ENCODE measurements at regions not wholly inside any gene's neighbourhood (a gene's known extent, or its start where the extent isn't known, plus 50 kb on each side); places are given as distances from the start of the nearest gene placed in this dataset.

DNA sequence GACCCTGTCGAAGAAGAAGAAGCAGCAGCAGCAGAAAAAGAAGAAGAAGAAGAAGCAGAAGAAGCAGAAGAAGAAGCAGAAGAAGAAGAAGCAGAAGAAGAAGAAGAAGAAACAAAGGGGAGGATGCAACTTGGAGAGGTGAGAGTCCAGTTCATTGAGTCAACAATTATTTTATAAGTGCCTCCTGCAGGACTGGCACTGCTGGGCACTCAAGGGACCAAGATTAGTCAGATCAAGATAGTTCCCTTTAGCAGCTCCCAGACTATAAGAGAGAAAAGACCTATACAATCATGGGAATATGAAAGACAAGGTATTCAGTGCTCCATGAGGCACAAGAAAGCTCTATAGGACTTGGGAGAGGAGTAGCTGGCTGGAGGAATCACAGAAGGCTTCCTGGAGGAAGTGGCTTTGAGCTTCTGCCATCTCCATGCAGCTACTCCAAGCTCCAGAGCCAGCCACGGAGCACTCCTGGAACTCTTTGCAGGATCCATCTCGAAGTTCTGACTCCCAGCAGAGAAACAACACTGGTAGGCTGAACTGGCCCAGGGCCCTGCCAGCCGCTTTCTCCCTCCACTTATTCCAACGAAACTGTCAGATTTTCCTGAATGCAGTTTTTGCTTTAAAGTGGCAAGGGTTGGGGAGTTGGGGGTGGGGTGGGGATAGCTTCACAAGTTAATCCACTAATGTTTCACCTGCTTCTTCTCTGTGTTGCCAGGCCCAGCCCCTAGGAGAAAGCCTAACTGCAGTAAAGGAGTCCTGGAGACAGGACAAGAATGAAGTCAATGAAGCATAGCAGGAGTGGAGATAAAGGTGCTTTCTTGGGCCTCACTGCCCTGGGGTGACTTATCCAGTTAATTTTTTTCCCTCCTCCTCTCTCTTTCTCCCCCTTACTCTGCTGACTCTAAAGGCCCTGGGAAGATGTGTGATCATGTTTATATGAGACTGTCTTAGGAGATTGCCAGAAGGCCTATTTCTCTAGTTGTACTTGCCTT is 140.1 kb upstream of the PARP11 start:
- no peak for DNase-seq

- no peak for DNase-seq
Observed at GRCh38 chr12:4012073-4012472, 138.9 kb upstream of the PARP11 start.

GRCh38 chr12:4011597-4011996 is 138.4 kb upstream of the PARP11 start:
- DNase-seq = no peak

GRCh38 chr12:4009979-4010704 is 136.9 kb upstream of the PARP11 start:
- no peak for DNase-seq

GRCh38 chr12:4006743-4007142 is 133.5 kb upstream of the PARP11 start:
- no peak for DNase-seq

- no peak for DNase-seq
Observed at GRCh38 chr12:4005851-4006430, 132.7 kb upstream of the PARP11 start.

DNA sequence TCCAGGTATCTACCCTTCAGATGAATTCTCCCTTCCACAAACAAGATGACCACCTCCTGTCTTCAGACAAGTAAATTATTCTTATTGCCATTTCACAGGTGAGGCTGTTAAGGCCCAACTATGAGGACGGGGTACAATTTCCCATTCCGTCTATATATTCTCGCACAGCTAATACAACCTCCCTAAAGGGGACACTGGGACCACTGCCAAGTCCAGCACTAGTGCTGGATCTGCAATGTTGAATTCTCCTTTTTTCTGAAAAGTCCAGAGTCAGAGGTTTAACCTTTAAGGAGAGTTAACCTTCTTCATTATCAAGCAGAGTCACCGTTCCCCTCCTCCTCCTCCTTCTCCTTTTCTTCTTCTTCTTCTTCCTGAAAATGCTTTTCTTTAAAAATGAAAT is 130.4 kb upstream of the PARP11 start:
- DNase-seq = no peak

DNA sequence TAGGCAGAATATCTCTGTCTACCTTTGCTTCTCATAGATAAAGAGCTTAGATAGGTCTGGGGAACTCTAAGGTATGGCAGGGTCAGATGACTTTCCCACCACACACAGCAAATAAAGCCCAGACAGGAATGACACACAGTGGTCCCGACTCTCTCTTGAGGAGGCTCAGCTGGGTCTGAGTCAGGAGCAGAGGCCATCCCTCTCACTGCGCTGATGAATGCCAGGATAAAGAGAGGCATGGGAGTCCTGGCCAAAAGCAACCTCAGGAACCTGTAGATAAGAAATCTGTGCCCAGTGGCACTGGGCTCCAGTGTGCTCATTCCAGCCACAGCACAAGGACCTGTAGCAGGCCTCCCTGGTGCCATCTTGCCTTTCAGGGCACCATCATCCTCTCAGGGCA is 129.4 kb upstream of the PARP11 start:
- DNase-seq = no peak

- no peak for DNase-seq
Observed at GRCh38 chr12:4001841-4002240, 128.6 kb upstream of the PARP11 start.

- no peak for DNase-seq
Observed at GRCh38 chr12:4001031-4001430, 127.8 kb upstream of the PARP11 start.

DNA sequence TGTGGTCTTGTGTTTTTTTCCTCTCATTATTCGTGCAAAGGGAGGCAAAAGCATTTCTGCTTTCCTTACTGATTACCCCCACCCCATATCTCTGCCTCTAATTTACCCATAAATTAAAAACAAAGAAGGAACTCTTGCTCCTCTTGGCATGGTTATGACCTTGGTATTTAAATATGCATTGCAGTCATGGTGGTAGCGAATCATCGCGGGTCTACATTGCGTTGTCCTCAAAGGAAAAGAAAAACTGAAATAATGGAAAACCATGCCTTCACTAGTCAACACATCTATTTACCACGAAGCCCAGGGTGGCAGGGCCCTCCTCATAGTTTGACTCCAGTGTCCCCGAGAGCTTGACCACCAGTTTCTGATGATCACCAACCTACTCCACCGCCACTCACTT is 126.7 kb upstream of the PARP11 start:
- no peak for DNase-seq

DNA sequence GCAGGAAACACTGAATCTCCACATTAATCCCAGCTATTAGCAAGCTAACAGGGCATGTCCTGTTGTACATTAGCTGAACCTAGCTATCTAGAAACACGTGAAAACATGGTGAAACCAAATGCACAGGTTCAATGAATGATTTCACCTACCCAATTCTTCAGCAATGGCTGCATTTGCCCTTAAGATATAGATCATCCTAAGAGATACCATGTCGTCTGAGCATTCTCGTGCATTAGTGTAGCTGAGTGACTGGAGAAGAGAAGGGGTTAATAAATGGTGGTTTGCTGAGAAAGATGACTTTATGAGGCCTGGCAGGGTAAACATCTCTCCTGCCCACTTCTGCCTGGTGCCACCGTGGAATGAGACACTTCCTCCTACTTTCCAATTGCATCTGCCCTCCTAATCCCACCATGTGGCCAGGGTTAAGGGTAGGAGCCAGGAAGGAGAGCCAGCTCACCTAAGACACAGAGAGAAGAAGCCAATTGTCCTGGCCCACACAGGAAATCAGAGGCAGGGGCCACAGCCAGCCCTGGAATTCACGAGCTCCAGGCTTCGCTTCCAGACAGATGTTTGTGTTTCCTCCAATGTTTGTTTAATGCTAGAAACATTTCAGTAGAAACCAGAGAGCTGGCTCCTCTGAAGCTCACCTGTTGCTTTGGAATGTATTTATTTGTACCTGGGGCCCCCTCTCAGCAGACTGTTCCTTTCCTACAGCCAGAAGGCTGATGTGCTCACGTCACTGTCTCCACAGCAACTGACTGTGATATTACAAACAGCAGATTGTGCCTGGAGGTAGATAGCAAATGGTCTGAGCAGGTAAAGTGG is 126.0 kb upstream of the PARP11 start:
- no peak for DNase-seq

- no peak for DNase-seq
Observed at GRCh38 chr12:3998397-3998796, 125.2 kb upstream of the PARP11 start.

DNA sequence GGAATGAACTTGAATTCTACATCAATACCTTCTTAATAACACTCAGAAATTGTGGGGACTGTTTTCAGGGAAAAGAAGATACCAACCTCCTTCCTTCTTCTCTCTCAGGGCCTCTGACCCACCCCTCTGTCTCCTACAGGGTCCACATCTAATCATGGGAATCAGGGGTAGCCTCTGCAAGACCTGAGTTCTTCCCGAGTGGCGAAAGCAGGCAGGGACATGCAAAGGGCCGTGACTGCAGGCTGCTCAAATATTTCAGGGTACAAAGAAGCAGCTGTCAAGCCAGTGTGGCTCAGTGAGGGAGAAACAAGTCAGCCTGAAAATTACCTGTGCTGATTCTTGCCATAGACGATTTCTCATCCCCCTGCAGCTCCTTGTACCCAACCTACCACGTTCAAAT is 123.1 kb upstream of the PARP11 start:
- DNase-seq = no peak

DNA sequence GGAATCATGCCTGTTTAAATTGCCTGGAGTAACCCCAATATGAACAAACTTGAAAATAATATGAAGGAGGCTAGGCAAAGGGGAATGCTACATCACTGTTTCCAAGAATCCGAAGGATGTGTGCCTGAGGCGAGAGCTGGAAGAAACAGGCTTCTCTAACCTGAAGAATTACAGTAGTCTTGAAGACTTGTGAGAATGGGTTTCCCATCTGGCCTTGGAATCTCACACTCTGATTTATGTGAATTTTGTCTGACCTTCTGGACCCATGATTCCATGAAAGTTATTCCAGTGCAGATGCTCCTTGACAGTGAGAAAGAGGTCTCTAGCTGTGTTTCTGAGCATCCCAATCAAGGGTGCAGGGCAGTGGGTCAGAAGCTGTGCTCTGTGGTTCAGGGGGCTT is 122.1 kb upstream of the PARP11 start:
- DNase-seq = no peak

DNA sequence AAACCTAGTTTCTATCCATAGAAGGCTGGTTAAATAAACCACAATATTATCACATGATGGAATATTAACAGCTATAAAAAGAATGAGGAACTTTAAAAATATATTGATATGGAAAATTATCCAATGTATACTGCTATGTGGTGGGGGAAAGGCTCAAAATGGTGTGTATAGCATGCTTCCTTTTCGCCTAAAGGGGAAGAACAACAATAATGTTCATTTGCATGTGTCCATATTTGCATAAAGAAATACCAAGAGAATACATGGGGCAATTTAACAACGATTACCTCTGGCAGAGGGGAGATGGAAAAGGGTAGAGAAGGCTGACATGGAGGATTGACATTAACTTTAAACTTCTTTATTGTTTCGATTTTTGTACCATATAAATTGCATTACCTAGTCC is 121.3 kb upstream of the PARP11 start:
- no peak for DNase-seq

GRCh38 chr12:3992945-3993344 is 119.7 kb upstream of the PARP11 start:
- no peak for DNase-seq

DNA sequence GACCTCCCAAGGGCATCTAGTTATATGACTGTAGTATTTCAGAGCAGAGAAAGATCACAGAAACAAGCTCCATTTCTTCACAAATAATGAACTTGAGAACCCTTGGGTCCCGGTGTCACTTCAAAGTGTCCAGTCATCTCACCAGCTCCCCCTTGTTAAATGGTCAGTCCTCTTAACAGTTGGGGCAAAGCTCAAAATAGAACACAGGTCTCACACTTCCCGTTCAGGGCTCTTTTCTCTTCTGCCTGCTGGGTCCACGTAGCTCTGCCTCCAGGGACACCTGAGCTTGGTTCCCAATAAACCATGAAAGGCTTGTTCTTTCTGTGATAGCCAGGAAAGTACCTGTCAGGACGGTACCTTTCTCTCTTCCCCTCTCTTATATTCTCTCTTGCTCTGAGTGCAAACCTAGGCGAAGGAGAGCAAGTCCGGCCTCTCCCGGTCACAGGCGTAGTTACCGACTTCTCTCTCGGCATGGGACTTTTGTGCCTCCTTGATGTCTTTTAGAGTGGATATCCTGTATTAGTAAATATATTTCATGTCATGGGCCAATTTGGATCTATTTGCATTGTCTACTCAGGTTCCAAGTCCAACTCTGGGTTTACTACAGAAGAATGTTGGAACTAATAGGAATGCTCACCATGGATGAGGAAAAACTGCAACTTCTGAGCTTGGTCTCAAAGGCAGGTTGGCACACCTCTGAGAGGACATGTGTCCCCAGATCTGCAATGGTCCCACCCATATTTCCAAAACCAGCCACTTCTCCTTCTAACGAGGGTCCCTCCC is 118.8 kb upstream of the PARP11 start:
- DNase-seq = no peak

DNA sequence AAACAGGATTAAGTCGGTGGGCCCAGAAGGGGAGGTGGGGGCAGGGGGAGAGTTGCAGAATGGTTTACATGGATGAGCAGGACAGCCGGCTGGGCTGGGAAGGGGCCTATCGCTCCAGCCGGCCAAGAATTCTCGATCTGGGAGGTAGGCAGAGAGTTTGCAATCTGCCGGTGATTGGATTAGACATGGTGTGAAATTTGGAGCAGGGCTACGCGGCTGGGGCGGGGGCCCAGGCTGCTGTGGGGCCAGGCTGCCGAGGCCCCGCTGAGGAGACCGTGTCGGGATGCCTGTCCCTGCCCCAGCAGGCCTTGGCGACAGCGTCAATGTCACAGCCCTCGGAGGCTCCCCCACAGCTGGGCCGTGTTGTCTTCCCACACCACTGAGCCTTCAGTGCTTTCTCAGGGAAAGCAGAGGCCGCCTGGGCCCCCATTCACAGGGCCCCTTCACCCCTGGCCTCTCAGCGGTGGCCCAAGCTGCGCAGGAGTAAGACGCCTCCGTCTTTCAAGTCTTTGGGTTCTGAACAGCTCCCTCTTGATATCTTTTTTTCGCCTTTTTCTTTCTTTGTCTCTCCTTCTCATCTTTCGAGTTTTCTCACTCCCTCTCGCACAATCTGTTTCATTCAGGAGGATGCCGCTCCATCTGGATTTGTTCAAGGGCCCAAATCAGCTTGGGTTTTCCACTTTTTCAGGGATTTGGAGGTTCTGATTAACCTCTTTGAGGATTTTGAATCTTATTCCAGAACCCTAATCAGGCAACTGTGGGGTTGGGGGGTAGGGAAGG is 117.5 kb upstream of the PARP11 start:
- DNase-seq = no peak

DNA sequence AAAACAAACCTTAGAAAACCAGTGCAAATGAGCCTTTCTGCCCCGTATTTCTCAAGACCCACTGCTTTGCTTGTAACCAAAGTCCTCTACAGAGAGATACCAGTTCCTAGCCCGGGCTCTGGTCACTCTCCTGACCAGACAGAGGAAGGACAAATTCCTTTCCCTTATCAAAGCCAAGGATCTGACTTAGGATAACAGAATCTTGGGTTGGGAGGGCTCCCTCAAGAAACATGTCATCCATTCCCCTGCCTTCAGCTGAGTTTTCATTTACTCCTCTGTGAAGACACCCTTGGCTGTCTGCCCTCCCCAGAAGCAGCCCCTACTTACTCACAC is 116.0 kb upstream of the PARP11 start:
- DNase-seq = no peak

- no peak for DNase-seq
Observed at GRCh38 chr12:3988519-3989217, 115.5 kb upstream of the PARP11 start.

Measured in activated CD4-positive, alpha-beta T cell treated with anti-CD3 and anti-CD28 coated beads, Interleukin-2, Interleukin-6, amounts not matched to agents 100 ng/mL and 50 ng/mL, durations not matched to agents 16 hours and 8 hours (primary cell).